ENCODE measurements at regions not wholly inside any gene's neighbourhood (a gene's known extent, or its start where the extent isn't known, plus 50 kb on each side); places are given as distances from the start of the nearest gene placed in this dataset.

- Mint-ChIP-seq H3K4me3 (no peak overlapping the region), H3K27ac (no peak overlapping the region), H3K4me1 (ENCODE audit: low read depth) (no peaks in the 10 kb centered on the region), H3K27me3 (ENCODE audit: low read depth) (no peaks in the 10 kb centered on the region), H3K9me3 (peaks cover 33% of the 10 kb centered on the region), H3K36me3 (ENCODE audit: low read depth) (no peaks in the 10 kb centered on the region)
- DNase-seq (ENCODE audit: low spot score), result no peak
These were observed 1561.3 kb upstream of the GOT2 start for GRCh38 chr16:60295451-60295850.

GRCh38 chr16:60285794-60286193 lies 1551.7 kb upstream of the GOT2 start:
- H3K4me3 Mint-ChIP-seq, result no peak overlapping the region
- no peak overlapping the region for H3K27ac Mint-ChIP-seq
- peaks cover 18% of the 10 kb centered on the region for H3K9me3 Mint-ChIP-seq
- no peak for DNase-seq (ENCODE audit: low spot score)
- H3K36me3 Mint-ChIP-seq (ENCODE audit: low read depth), result no peaks in the 10 kb centered on the region
- no peaks in the 10 kb centered on the region for H3K27me3 Mint-ChIP-seq (ENCODE audit: low read depth)
- H3K4me1 Mint-ChIP-seq (ENCODE audit: low read depth), result no peaks in the 10 kb centered on the region

GRCh38 chr16:60279061-60279665 lies 1545.0 kb upstream of the GOT2 start:
- Mint-ChIP-seq H3K36me3 (ENCODE audit: low read depth) (no peaks in the 10 kb centered on the region), H3K4me1 (ENCODE audit: low read depth) (no peaks in the 10 kb centered on the region), H3K9me3 (peaks cover 22% of the 10 kb centered on the region), H3K27me3 (ENCODE audit: low read depth) (no peaks in the 10 kb centered on the region), H3K27ac (no peak overlapping the region), H3K4me3 (no peak overlapping the region)
- DNase-seq (ENCODE audit: low spot score), result no peak

GRCh38 chr16:60274431-60275019 lies 1540.4 kb upstream of the GOT2 start:
- Mint-ChIP-seq H3K27me3 (ENCODE audit: low read depth) (no peaks in the 10 kb centered on the region), H3K36me3 (ENCODE audit: low read depth) (no peaks in the 10 kb centered on the region), H3K27ac (no peak overlapping the region), H3K9me3 (peaks cover 32% of the 10 kb centered on the region), H3K4me1 (ENCODE audit: low read depth) (no peaks in the 10 kb centered on the region), H3K4me3 (no peak overlapping the region)
- DNase-seq (ENCODE audit: low spot score), result no peak

- no peak for DNase-seq (ENCODE audit: low spot score)
- Mint-ChIP-seq H3K36me3 (ENCODE audit: low read depth) (no peaks in the 10 kb centered on the region), H3K27ac (no peak overlapping the region), H3K4me3 (no peak overlapping the region), H3K9me3 (peaks cover 24% of the 10 kb centered on the region), H3K27me3 (ENCODE audit: low read depth) (no peaks in the 10 kb centered on the region), H3K4me1 (ENCODE audit: low read depth) (no peaks in the 10 kb centered on the region)
These were observed 1537.7 kb upstream of the GOT2 start for GRCh38 chr16:60271781-60272180.

GRCh38 chr16:60271025-60271771 lies 1537.1 kb upstream of the GOT2 start:
- Mint-ChIP-seq H3K9me3 (peaks cover 24% of the 10 kb centered on the region), H3K4me3 (no peak overlapping the region), H3K36me3 (ENCODE audit: low read depth) (no peaks in the 10 kb centered on the region), H3K4me1 (ENCODE audit: low read depth) (no peaks in the 10 kb centered on the region), H3K27ac (no peak overlapping the region), H3K27me3 (ENCODE audit: low read depth) (no peaks in the 10 kb centered on the region)
- no peak for DNase-seq (ENCODE audit: low spot score)

GRCh38 chr16:60261425-60261824 lies 1527.3 kb upstream of the GOT2 start:
- Mint-ChIP-seq H3K27me3 (ENCODE audit: low read depth) (no peaks in the 10 kb centered on the region), H3K9me3 (peaks cover 35% of the 10 kb centered on the region), H3K4me3 (no peak overlapping the region), H3K4me1 (ENCODE audit: low read depth) (no peaks in the 10 kb centered on the region), H3K36me3 (ENCODE audit: low read depth) (no peaks in the 10 kb centered on the region), H3K27ac (no peak overlapping the region)
- DNase-seq (ENCODE audit: low spot score), result no peak

GRCh38 chr16:60259956-60260355 lies 1525.8 kb upstream of the GOT2 start:
- DNase-seq (ENCODE audit: low spot score), result no peak
- Mint-ChIP-seq H3K4me1 (ENCODE audit: low read depth) (no peaks in the 10 kb centered on the region), H3K4me3 (no peak overlapping the region), H3K9me3 (peaks cover 30% of the 10 kb centered on the region), H3K27me3 (ENCODE audit: low read depth) (no peaks in the 10 kb centered on the region), H3K27ac (no peak overlapping the region), H3K36me3 (ENCODE audit: low read depth) (no peaks in the 10 kb centered on the region)

- no peaks in the 10 kb centered on the region for H3K27me3 Mint-ChIP-seq (ENCODE audit: low read depth)
- no peak overlapping the region for H3K4me3 Mint-ChIP-seq
- no peaks in the 10 kb centered on the region for H3K36me3 Mint-ChIP-seq (ENCODE audit: low read depth)
- no peaks in the 10 kb centered on the region for H3K4me1 Mint-ChIP-seq (ENCODE audit: low read depth)
- H3K27ac Mint-ChIP-seq, result no peak overlapping the region
- H3K9me3 Mint-ChIP-seq, result peaks cover 22% of the 10 kb centered on the region
- no peak for DNase-seq (ENCODE audit: low spot score)
These were observed 1512.0 kb upstream of the GOT2 start for GRCh38 chr16:60246086-60246485.

- H3K4me3 Mint-ChIP-seq, result no peak overlapping the region
- H3K9me3 Mint-ChIP-seq, result peaks cover 24% of the 10 kb centered on the region
- no peaks in the 10 kb centered on the region for H3K4me1 Mint-ChIP-seq (ENCODE audit: low read depth)
- no peak for DNase-seq (ENCODE audit: low spot score)
- H3K36me3 Mint-ChIP-seq (ENCODE audit: low read depth), result no peaks in the 10 kb centered on the region
- no peaks in the 10 kb centered on the region for H3K27me3 Mint-ChIP-seq (ENCODE audit: low read depth)
- H3K27ac Mint-ChIP-seq, result no peak overlapping the region
These were observed 1507.6 kb upstream of the GOT2 start for GRCh38 chr16:60241671-60242070.

- Mint-ChIP-seq H3K27me3 (ENCODE audit: low read depth) (no peaks in the 10 kb centered on the region), H3K4me1 (ENCODE audit: low read depth) (no peaks in the 10 kb centered on the region), H3K27ac (no peak overlapping the region), H3K36me3 (ENCODE audit: low read depth) (no peaks in the 10 kb centered on the region), H3K9me3 (peaks cover 56% of the 10 kb centered on the region), H3K4me3 (no peak overlapping the region)
- no peak for DNase-seq (ENCODE audit: low spot score)
These were observed 1496.5 kb upstream of the GOT2 start for GRCh38 chr16:60230666-60231065.

GRCh38 chr16:60225541-60225940 lies 1491.4 kb upstream of the GOT2 start:
- Mint-ChIP-seq H3K4me3 (no peak overlapping the region), H3K36me3 (ENCODE audit: low read depth) (no peaks in the 10 kb centered on the region), H3K9me3 (peaks cover 40% of the 10 kb centered on the region), H3K27ac (no peak overlapping the region), H3K27me3 (ENCODE audit: low read depth) (no peaks in the 10 kb centered on the region), H3K4me1 (ENCODE audit: low read depth) (no peaks in the 10 kb centered on the region)
- DNase-seq (ENCODE audit: low spot score), result no peak

GRCh38 chr16:60217787-60218186 lies 1483.7 kb upstream of the GOT2 start:
- Mint-ChIP-seq H3K9me3 (peaks cover 21% of the 10 kb centered on the region), H3K27me3 (ENCODE audit: low read depth) (no peaks in the 10 kb centered on the region), H3K4me1 (ENCODE audit: low read depth) (no peaks in the 10 kb centered on the region), H3K4me3 (no peak overlapping the region), H3K27ac (no peak overlapping the region), H3K36me3 (ENCODE audit: low read depth) (no peaks in the 10 kb centered on the region)
- DNase-seq (ENCODE audit: low spot score), result no peak

GRCh38 chr16:60214311-60214710 lies 1480.2 kb upstream of the GOT2 start:
- H3K4me1 Mint-ChIP-seq (ENCODE audit: low read depth), result no peaks in the 10 kb centered on the region
- H3K27ac Mint-ChIP-seq, result no peak overlapping the region
- peaks cover 40% of the 10 kb centered on the region for H3K9me3 Mint-ChIP-seq
- no peaks in the 10 kb centered on the region for H3K27me3 Mint-ChIP-seq (ENCODE audit: low read depth)
- H3K36me3 Mint-ChIP-seq (ENCODE audit: low read depth), result no peaks in the 10 kb centered on the region
- DNase-seq (ENCODE audit: low spot score), result no peak
- H3K4me3 Mint-ChIP-seq, result no peak overlapping the region
